DOHH2 (cell line): ENCODE measurements at regions not wholly inside any gene's neighbourhood (a gene's known extent, or its start where the extent isn't known, plus 50 kb on each side); places are given as distances from the start of the nearest gene placed in this dataset.

Source experiments
- H3F3A ChIP-seq: fragments of 200-600 bp; sonication (generic), shearing (Covaris generic); 2 replicates; pipeline ENCODE4 v1.6.0; 2016; ENCODE audit warnings: antibody characterized with exemption, mild to moderate bottlenecking; ENCODE audit not compliant: control insufficient read depth, insufficient read depth
- H3K27ac ChIP-seq: fragments of 200-600 bp; sonication (generic); 2 replicates; pipeline ENCODE4 v1.5.1; 2014; ENCODE audit warnings: low read depth, mild to moderate bottlenecking, low read length, moderate library complexity
- H3K27me3 ChIP-seq: fragments of 200-600 bp; sonication (generic); 2 replicates; pipeline ENCODE4 v1.6.1; 2014; ENCODE audit warnings: mild to moderate bottlenecking, low read length, mixed read lengths; ENCODE audit not compliant: control insufficient read depth
- H3K36me3 ChIP-seq: fragments of 200-600 bp; sonication (generic); 2 replicates; pipeline ENCODE4 v1.6.1; 2014; ENCODE audit warnings: mild to moderate bottlenecking, low read length, moderate library complexity, mixed read lengths; ENCODE audit not compliant: control insufficient read depth
- H3K4me1 ChIP-seq: fragments of 200-600 bp; sonication (generic); 2 replicates; pipeline ENCODE4 v1.6.1; 2014; ENCODE audit warnings: mild to moderate bottlenecking, low read length, mixed read lengths; ENCODE audit not compliant: control insufficient read depth
- H3K4me2 ChIP-seq: fragments of 200-600 bp; sonication (generic); 2 replicates; pipeline ENCODE4 v1.6.0; 2014; ENCODE audit warnings: mild to moderate bottlenecking, low read length, moderate library complexity
- H3K4me3 ChIP-seq: fragments of 200-600 bp; sonication (generic); 2 replicates; pipeline ENCODE4 v1.5.1; 2014; ENCODE audit warnings: mild to moderate bottlenecking, low read length, mixed read lengths
- H3K79me2 ChIP-seq: fragments of 200-600 bp; sonication (generic); 2 replicates; pipeline ENCODE4 v1.6.1; 2014; ENCODE audit warnings: mild to moderate bottlenecking, low read length, mixed read lengths; ENCODE audit not compliant: control insufficient read depth
- H3K9me2 ChIP-seq: fragments of 200-600 bp; sonication (generic); replicated peaks from 2 replicates; pipeline ENCODE4 v1.6.1; 2014; ENCODE audit warnings: mild to moderate bottlenecking, low read length, mixed read lengths; ENCODE audit not compliant: control insufficient read depth
- H3K9me3 ChIP-seq: fragments of 200-600 bp; sonication (generic); 2 replicates; pipeline ENCODE4 v1.6.1; 2014; ENCODE audit warnings: antibody characterized with exemption, low read length, mixed read lengths; ENCODE audit not compliant: control insufficient read depth, insufficient read depth
- H4K20me1 ChIP-seq: fragments of 200-600 bp; sonication (generic); 2 replicates; pipeline ENCODE4 v1.6.0; 2014; ENCODE audit warnings: low read depth, mild to moderate bottlenecking, antibody characterized with exemption, low read length, moderate library complexity; ENCODE audit not compliant: control insufficient read depth, insufficient read depth
- CTCF ChIP-seq: fragments of 200-600 bp; sonication (generic); IDR thresholded peaks from one replicate; pipeline ENCODE4 v1.5.1; 2014; ENCODE audit warnings: antibody characterized with exemption, mild to moderate bottlenecking, low read depth, low read length; ENCODE audit not compliant: poor library complexity, severe bottlenecking
- EZH2phosphoT487 ChIP-seq: fragments of 200-600 bp; sonication (generic); IDR thresholded peaks from 2 replicates; pipeline ENCODE4 v1.6.1; 2017; ENCODE audit warnings: borderline replicate concordance, mild to moderate bottlenecking, antibody characterized with exemption, low read length, moderate library complexity, mixed read lengths

- no peaks in the 10 kb centered on the region for H3K9me3 ChIP-seq
- no peak overlapping the region for H3K4me2 ChIP-seq
- H3K79me2 ChIP-seq = no peaks in the 10 kb centered on the region
- H3K4me3 ChIP-seq = no peak overlapping the region
- TF ChIP-seq EZH2phosphoT487 (no peak), CTCF (no peak)
- H3K9me2 ChIP-seq = no peaks in the 10 kb centered on the region
- no peaks in the 10 kb centered on the region for H3K27me3 ChIP-seq
- no peaks in the 10 kb centered on the region for H3F3A ChIP-seq
- H3K36me3 ChIP-seq = no peaks in the 10 kb centered on the region
- no peaks in the 10 kb centered on the region for H3K4me1 ChIP-seq
- H4K20me1 ChIP-seq = no peaks in the 10 kb centered on the region
- no peak overlapping the region for H3K27ac ChIP-seq
Measured at GRCh38 chr5:9894571-9895301, 264.6 kb upstream of the TAS2R1 start.

- Histone ChIP-seq H3K4me3 (no peak overlapping the region), H3F3A (no peaks in the 10 kb centered on the region), H3K4me1 (no peaks in the 10 kb centered on the region), H4K20me1 (no peaks in the 10 kb centered on the region), H3K27me3 (no peaks in the 10 kb centered on the region), H3K36me3 (no peaks in the 10 kb centered on the region), H3K4me2 (no peak overlapping the region), H3K9me2 (no peaks in the 10 kb centered on the region), H3K9me3 (no peaks in the 10 kb centered on the region), H3K27ac (no peak overlapping the region), H3K79me2 (no peaks in the 10 kb centered on the region)
- TF ChIP-seq EZH2phosphoT487 (no peak), CTCF (no peak)
Measured at GRCh38 chr5:9892696-9893095, 262.5 kb upstream of the TAS2R1 start.

- no peaks in the 10 kb centered on the region for H3K79me2 ChIP-seq
- no peaks in the 10 kb centered on the region for H3K27me3 ChIP-seq
- no peak overlapping the region for H3K4me2 ChIP-seq
- H3K9me3 ChIP-seq = no peaks in the 10 kb centered on the region
- TF ChIP-seq CTCF (no peak), EZH2phosphoT487 (no peak)
- no peaks in the 10 kb centered on the region for H3K4me1 ChIP-seq
- H3F3A ChIP-seq = no peaks in the 10 kb centered on the region
- H3K4me3 ChIP-seq = no peak overlapping the region
- no peaks in the 10 kb centered on the region for H3K9me2 ChIP-seq
- no peak overlapping the region for H3K27ac ChIP-seq
- no peaks in the 10 kb centered on the region for H3K36me3 ChIP-seq
- H4K20me1 ChIP-seq = no peaks in the 10 kb centered on the region
Measured at GRCh38 chr5:9889511-9889910, 259.4 kb upstream of the TAS2R1 start.
